ENCODE measurements at regions not wholly inside any gene's neighbourhood (a gene's known extent, or its start where the extent isn't known, plus 50 kb on each side); places are given as distances from the start of the nearest gene placed in this dataset.

- no peak for TF ChIP-seq CTCF (IDR thresholded peaks at IDR 0.05)
- intact Hi-C loops (cut with DNase I), result no loop called here
These were observed 222.2 kb downstream of the FLRT2 start for GRCh38 chr14:85752175-85752574.

GRCh38 chr14:85744573-85744972 lies 214.6 kb downstream of the FLRT2 start:
- DNase-seq, result no peak
- Histone ChIP-seq H3K9me3 (no peaks in the 10 kb centered on the region), H3K9ac (ENCODE audit: low read depth in 2 of 2, low read length in 2 of 2) (no peak overlapping the region), H3K27me3 (no peaks in the 10 kb centered on the region), H3K36me3 (no peaks in the 10 kb centered on the region), H3K4me1 (no peaks in the 10 kb centered on the region), H3K27ac (no peak overlapping the region), H3K4me3 (no peak overlapping the region)
- intact Hi-C loops (cut with DNase I), result no loop called here
- TF ChIP-seq CTCF (IDR thresholded peaks at IDR 0.05), result no peak

More at GRCh38 chr14:85752175-85752574, 222.2 kb downstream of the FLRT2 start:
- no peak overlapping the region for H3K27ac ChIP-seq
- no peak overlapping the region for H3K9ac ChIP-seq (ENCODE audit: low read depth in 2 of 2, low read length in 2 of 2)
- H3K36me3 ChIP-seq, result no peaks in the 10 kb centered on the region
- H3K4me3 ChIP-seq, result no peak overlapping the region
- no peaks in the 10 kb centered on the region for H3K9me3 ChIP-seq
- H3K27me3 ChIP-seq, result no peaks in the 10 kb centered on the region
- no peaks in the 10 kb centered on the region for H3K4me1 ChIP-seq
- no peak for DNase-seq

GRCh38 chr14:85732031-85732430 lies 202.1 kb downstream of the FLRT2 start:
- Histone ChIP-seq H3K4me3 (no peak overlapping the region), H3K9ac (ENCODE audit: low read depth in 2 of 2, low read length in 2 of 2) (no peak overlapping the region), H3K4me1 (no peaks in the 10 kb centered on the region), H3K9me3 (no peaks in the 10 kb centered on the region), H3K36me3 (no peaks in the 10 kb centered on the region), H3K27me3 (no peaks in the 10 kb centered on the region), H3K27ac (no peak overlapping the region)
- DNase-seq, result no peak
- intact Hi-C loops (cut with DNase I), result no loop called here
- no peak for TF ChIP-seq CTCF (IDR thresholded peaks at IDR 0.05)

GRCh38 chr14:85731186-85731585 lies 201.2 kb downstream of the FLRT2 start:
- Histone ChIP-seq H3K9me3 (no peaks in the 10 kb centered on the region), H3K4me1 (no peaks in the 10 kb centered on the region), H3K9ac (ENCODE audit: low read depth in 2 of 2, low read length in 2 of 2) (no peak overlapping the region), H3K4me3 (no peak overlapping the region), H3K27ac (no peak overlapping the region), H3K27me3 (no peaks in the 10 kb centered on the region), H3K36me3 (no peaks in the 10 kb centered on the region)
- intact Hi-C loops (cut with DNase I), result no loop called here
- no peak for DNase-seq
- TF ChIP-seq CTCF (IDR thresholded peaks at IDR 0.05), result no peak

GRCh38 chr14:85728476-85729065 lies 198.6 kb downstream of the FLRT2 start:
- H3K4me1 ChIP-seq, result no peaks in the 10 kb centered on the region
- H3K36me3 ChIP-seq, result no peaks in the 10 kb centered on the region
- H3K27ac ChIP-seq, result no peak overlapping the region
- no peak overlapping the region for H3K4me3 ChIP-seq
- H3K9ac ChIP-seq (ENCODE audit: low read depth in 2 of 2, low read length in 2 of 2), result no peak overlapping the region
- no peaks in the 10 kb centered on the region for H3K9me3 ChIP-seq
- DNase-seq, result no peak
- intact Hi-C loops (cut with DNase I), result no loop called here
- no peak for TF ChIP-seq CTCF (IDR thresholded peaks at IDR 0.05)
- no peaks in the 10 kb centered on the region for H3K27me3 ChIP-seq

Data from colonic mucosa (tissue), 4 donors.